Urothelium cell line (cell line): ENCODE measurements at regions not wholly inside any gene's neighbourhood (a gene's known extent, or its start where the extent isn't known, plus 50 kb on each side); places are given as distances from the start of the nearest gene placed in this dataset.
A peak's percentile ranks its signal among the peaks of the same experiment; 100 is the strongest.

Experiments
- DNase-seq: peaks from one replicate; pipeline ENCODE4 v3.0.0; 2011; ENCODE audit warnings: low spot score, mixed read lengths
- FAIRE-seq: peaks from 2 replicates; lab custom pipeline; 2011; peaks lifted over from hg19 to GRCh38; lab: Jason Lieb, UNC

- FAIRE-seq, result no peak
Measured at GRCh38 chr16:8204096-8204495, 386.2 kb downstream of the TMEM114 start.

GRCh38 chr16:8203101-8203500 lies 387.2 kb downstream of the TMEM114 start:
- DNase-seq (no peak), FAIRE-seq (no peak)

More at GRCh38 chr16:8204096-8204495, 386.2 kb downstream of the TMEM114 start:
- DNase-seq, result no peak

DNA sequence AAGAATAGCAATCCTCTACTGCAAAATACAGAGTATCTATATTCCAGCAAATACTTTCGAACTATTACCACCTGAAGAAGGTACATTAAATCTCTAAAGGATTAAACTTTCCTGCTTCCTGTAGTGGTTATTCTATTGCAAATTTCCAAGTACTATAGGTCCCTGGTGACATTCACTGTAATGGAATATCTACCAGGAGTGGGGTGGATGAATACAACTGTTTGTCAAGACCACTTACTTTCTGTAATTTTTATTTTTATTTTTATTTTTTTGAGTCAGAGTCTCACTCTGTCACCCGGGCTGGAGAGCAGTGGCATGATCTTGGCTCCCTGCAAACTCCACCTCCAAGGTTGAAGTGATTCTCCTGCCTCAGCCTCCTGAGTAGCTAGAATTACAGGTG lies 389.5 kb downstream of the TMEM114 start:
- DNase-seq (no peak), FAIRE-seq (no peak)

GRCh38 chr16:8199390-8199789 lies 390.9 kb downstream of the TMEM114 start:
- FAIRE-seq (no peak), DNase-seq (no peak)

DNA sequence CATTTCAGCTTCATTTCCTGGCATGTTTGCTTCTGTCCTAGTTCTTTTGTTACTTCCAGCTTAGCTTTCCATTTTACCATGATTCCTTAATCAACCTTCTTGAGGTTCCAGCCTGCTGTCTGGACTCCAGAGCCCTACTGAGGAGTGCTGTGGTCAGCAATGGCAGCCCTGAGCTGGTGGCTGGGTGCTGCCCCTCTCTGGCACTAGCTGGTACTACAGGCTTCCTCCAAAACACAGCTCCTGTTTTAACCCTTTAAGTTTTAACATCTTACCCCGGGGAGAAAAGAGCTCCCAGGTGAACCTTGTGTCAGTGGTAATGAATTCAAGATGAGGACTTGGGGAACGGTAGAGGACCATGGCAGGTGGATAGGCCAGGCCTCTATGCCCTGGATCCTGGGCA lies 395.5 kb downstream of the TMEM114 start:
- FAIRE-seq, result no peak
- DNase-seq, result peak; percentile 26

DNA sequence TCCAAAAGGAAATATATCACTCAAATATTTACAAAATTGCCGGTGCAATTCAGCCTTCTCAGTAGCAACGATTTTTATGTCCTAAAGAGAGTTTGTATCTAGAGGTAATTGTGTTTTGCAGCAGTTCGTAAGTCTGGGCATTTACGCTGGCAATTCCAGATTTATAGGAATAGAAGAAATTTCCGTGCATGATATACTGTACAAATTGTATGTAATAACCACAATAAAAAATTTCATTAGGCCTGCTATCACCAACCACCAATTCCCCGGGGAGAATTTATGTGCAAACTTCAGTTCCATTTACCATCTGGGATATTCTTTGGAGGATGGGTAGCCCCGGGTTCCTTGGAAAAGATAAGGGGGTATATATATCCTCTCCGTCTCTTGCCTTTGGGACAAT lies 401.5 kb downstream of the TMEM114 start:
- FAIRE-seq, result no peak
- DNase-seq, result no peak

GRCh38 chr16:8187782-8188372 lies 402.4 kb downstream of the TMEM114 start:
- no peak for FAIRE-seq
- DNase-seq, result no peak

- no peak for FAIRE-seq
- no peak for DNase-seq
Measured at GRCh38 chr16:8184854-8185253, 405.5 kb downstream of the TMEM114 start.

DNA sequence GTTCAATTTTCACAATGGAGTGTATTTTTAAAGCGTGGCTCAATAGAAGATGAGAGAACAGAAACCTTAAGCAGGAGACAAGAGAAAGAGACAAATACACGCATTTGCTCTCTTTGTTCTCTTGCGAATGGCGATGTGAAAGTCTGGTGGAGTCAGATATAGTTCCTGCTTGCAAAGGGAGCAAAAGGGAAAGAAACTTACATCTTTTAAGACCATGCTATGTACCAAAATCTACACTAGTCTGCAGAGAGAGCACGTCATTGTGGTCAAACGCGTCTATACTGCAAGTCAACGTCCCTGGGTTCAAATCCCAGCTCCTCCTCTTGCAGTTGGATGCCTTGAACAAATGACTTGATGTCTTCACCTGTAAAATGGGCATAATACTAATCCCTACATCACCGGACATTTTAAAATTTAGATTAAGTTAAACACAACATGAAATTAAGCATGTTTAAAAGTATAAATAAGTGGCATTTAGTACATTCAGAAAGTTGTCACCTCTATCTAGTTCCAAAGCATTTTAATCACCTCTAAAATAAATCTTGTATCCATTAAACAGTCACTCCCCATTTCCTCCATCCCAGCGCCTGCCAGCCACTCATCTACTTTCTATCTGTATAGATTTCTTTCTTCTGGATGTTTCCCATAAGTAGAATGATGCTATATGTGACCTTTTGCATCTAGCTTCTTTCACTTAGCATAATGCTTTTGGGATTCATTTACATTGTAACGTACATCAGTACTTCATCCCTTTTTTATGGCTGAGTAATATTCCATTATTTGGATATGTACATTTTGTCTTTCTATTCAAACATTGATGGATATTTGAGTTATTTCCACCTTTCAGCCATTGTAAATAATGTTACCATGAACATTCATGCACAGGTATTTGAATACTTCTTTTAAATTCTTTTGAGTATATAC lies 406.9 kb downstream of the TMEM114 start:
- DNase-seq (no peak), FAIRE-seq (no peak)

GRCh38 chr16:8182761-8183160 lies 407.6 kb downstream of the TMEM114 start:
- no peak for FAIRE-seq
- DNase-seq, result no peak

DNA sequence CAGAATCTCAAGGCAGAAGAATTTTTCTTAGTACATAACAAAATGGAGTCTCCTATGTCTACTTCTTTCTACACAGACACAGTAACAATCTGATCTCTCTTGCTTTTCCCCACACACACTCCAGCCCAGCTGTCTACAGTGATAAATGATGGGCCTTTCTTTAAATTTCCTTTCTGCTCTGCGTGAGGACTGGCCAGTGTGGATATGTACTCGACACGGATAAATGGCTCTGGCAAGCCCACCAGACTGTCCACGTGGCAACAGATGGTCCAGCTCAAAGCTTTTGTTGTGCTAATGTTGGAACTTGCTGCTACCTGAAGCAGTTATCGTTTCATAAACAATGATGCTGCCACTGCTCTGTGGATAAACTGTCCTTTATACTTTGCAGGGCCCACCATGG lies 410.7 kb downstream of the TMEM114 start:
- DNase-seq, result no peak
- FAIRE-seq, result no peak

DNA sequence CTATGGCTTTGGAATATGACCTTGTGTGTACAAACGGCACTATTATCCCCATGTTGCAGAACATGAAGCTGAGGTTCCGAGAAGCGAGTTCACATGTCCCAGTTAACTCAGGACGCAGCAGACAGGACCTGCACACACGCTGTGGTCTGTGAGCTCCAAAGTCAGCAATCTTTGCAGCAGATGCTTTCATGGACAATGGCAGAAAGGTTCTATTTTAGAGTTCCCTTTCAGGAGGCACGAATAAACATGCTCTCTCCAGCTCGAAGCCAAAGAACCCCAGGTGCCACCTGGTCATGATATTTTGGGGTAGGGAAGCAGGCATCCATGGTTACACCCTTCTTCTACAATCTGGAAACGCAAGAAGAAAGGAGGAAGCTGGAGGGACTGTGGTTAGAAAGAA lies 412.0 kb downstream of the TMEM114 start:
- FAIRE-seq (no peak), DNase-seq (no peak)

- DNase-seq (no peak), FAIRE-seq (no peak)
Measured at GRCh38 chr16:8175411-8175810, 414.9 kb downstream of the TMEM114 start.

DNA sequence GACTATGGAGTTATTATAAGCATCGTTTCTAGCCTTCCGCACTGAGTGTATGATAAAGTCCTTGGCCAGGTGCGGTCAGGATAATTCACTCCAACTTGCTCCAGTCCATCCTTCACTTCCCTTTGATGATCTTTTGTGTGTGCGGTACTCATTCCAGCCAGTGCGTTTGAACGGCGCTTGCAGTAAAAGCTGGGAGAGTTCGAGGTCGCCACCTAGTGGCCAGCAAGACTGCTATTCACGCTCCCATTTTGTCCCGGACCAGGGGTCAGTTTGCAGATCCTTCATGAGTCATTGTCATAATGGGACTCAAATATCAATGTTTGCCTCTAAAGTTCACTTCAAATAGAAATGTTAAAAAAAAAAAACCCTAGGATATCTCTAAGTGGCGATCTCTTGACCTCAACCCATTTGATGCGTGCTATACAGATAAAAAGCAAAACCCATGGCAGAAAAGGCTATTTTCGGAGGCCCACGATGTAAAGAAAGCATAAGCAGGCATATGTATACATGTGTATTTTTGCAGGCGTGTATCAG lies 417.1 kb downstream of the TMEM114 start:
- DNase-seq (peak; percentile 89), FAIRE-seq (peak; percentile 79)

DNA sequence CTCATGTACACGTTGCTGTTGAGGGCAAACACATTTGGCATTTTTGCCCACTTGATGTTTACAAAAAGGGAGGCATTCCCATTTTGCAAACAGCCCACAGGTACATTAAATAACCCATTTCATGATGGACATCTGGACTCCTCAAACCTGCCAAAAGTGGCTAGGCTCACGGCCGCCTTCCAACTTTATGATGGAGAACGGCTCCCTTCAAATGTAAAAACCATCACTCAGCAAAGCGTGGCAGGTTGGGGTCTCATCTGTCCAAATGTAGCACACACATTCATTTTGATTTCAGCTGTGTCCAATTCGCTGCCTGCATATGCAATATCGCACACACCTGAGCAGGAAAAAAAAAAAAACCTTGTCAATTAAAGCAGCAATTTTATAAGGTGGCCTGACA lies 417.8 kb downstream of the TMEM114 start:
- FAIRE-seq, result no peak
- no peak for DNase-seq

DNA sequence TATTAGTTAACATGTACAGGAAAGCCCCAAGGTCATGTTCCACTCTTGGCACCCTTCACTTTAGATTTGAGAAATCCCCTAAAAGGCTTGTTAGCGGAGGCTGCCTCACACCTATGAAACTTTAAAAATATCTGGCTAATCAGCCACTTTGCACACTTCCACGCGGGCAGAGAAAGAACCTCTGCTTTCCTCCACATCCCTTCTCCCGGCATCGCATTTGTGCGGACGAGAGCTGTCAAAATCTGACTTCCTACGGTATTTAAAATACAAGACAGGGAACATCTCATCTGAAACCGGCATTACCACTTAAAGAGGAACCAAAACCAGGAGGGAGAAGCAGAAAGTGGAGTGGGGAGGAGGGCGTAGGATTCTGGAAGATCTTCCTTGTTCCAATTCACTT lies 422.3 kb downstream of the TMEM114 start:
- no peak for FAIRE-seq

DNA sequence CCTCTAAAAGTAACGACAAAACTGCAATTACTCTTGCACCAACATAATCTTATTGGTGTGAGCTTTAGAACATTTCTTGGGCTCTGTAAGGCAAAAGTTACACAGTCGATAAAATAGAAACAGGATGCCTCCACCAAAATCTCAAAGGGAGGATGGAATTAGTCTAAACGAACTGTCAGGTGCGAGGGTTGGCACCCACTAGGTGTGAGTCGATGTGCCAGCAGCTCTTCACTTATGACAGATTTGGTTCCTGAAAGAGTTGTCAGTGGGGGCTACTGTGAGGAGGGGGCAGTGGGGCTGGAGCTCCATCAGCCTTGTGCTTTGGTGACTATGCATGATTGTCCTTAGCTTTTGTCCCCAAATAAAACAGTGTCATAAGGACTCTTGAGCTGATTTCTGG lies 422.9 kb downstream of the TMEM114 start:
- DNase-seq (no peak), FAIRE-seq (no peak)

More for the DNA sequence above, 422.3 kb downstream of the TMEM114 start:
- DNase-seq, result no peak

- DNase-seq (no peak), FAIRE-seq (no peak)
Measured at GRCh38 chr16:8158051-8158450, 432.3 kb downstream of the TMEM114 start.

- FAIRE-seq (no peak), DNase-seq (no peak)
Measured at GRCh38 chr16:8155275-8155674, 435.0 kb downstream of the TMEM114 start.

GRCh38 chr16:8146256-8147012 lies 443.9 kb downstream of the TMEM114 start:
- no peak for FAIRE-seq
- DNase-seq, result no peak

- DNase-seq, result no peak
- no peak for FAIRE-seq
Measured at GRCh38 chr16:8138666-8139065, 451.6 kb downstream of the TMEM114 start.
